Left forelimb (tissue), 1 donor: ENCODE measurements at regions not wholly inside any gene's neighbourhood (a gene's known extent, or its start where the extent isn't known, plus 50 kb on each side); places are given as distances from the start of the nearest gene placed in this dataset.

Source experiments
- DNase-seq: peaks from one replicate; pipeline ENCODE4 v3.0.0-alpha.2; 2018; ENCODE audit warnings: low spot score

- no peak for DNase-seq
Measured at GRCh38 chr14:86521031-86521730, 991.2 kb downstream of the FLRT2 start.

GRCh38 chr14:86518298-86518697 is 988.4 kb downstream of the FLRT2 start:
- no peak for DNase-seq

- DNase-seq, result no peak
Measured at GRCh38 chr14:86515195-86515594, 985.3 kb downstream of the FLRT2 start.

GRCh38 chr14:86513564-86513963 is 983.6 kb downstream of the FLRT2 start:
- no peak for DNase-seq

- no peak for DNase-seq
Measured at GRCh38 chr14:86513056-86513455, 983.1 kb downstream of the FLRT2 start.

- no peak for DNase-seq
Measured at GRCh38 chr14:86510491-86510890, 980.5 kb downstream of the FLRT2 start.

- DNase-seq, result no peak
Measured at GRCh38 chr14:86505808-86506207, 975.9 kb downstream of the FLRT2 start.

GRCh38 chr14:86501611-86502010 is 971.7 kb downstream of the FLRT2 start:
- no peak for DNase-seq

- DNase-seq, result no peak
Measured at GRCh38 chr14:86491743-86492142, 961.8 kb downstream of the FLRT2 start.

- no peak for DNase-seq
Measured at GRCh38 chr14:86481104-86481503, 951.2 kb downstream of the FLRT2 start.

GRCh38 chr14:86464341-86464740 is 934.4 kb downstream of the FLRT2 start:
- no peak for DNase-seq

GRCh38 chr14:86462193-86462753 is 932.3 kb downstream of the FLRT2 start:
- no peak for DNase-seq

GRCh38 chr14:86457481-86458135 is 927.7 kb downstream of the FLRT2 start:
- DNase-seq, result no peak

GRCh38 chr14:86450085-86450484 is 920.1 kb downstream of the FLRT2 start:
- DNase-seq, result no peak

GRCh38 chr14:86442135-86442534 is 912.2 kb downstream of the FLRT2 start:
- no peak for DNase-seq

- DNase-seq, result no peak
Measured at GRCh38 chr14:86430853-86431252, 900.9 kb downstream of the FLRT2 start.

GRCh38 chr14:86423214-86423613 is 893.3 kb downstream of the FLRT2 start:
- no peak for DNase-seq

- no peak for DNase-seq
Measured at GRCh38 chr14:86420131-86420530, 890.2 kb downstream of the FLRT2 start.

- no peak for DNase-seq
Measured at GRCh38 chr14:86414146-86414545, 884.2 kb downstream of the FLRT2 start.

GRCh38 chr14:86404989-86405649 is 875.2 kb downstream of the FLRT2 start:
- DNase-seq, result no peak

GRCh38 chr14:86404425-86404824 is 874.5 kb downstream of the FLRT2 start:
- DNase-seq, result no peak

- DNase-seq, result no peak
Measured at GRCh38 chr14:86402545-86402944, 872.6 kb downstream of the FLRT2 start.

GRCh38 chr14:86391085-86391484 is 861.1 kb downstream of the FLRT2 start:
- DNase-seq, result no peak
